ENCODE measurements at regions not wholly inside any gene's neighbourhood (a gene's known extent, or its start where the extent isn't known, plus 50 kb on each side); places are given as distances from the start of the nearest gene placed in this dataset.

- CTCF ChIA-PET: no interaction called here
- intact Hi-C loops (cut with micrococcal nuclease): no loop called here
- TF ChIP-seq, protein P1, sequence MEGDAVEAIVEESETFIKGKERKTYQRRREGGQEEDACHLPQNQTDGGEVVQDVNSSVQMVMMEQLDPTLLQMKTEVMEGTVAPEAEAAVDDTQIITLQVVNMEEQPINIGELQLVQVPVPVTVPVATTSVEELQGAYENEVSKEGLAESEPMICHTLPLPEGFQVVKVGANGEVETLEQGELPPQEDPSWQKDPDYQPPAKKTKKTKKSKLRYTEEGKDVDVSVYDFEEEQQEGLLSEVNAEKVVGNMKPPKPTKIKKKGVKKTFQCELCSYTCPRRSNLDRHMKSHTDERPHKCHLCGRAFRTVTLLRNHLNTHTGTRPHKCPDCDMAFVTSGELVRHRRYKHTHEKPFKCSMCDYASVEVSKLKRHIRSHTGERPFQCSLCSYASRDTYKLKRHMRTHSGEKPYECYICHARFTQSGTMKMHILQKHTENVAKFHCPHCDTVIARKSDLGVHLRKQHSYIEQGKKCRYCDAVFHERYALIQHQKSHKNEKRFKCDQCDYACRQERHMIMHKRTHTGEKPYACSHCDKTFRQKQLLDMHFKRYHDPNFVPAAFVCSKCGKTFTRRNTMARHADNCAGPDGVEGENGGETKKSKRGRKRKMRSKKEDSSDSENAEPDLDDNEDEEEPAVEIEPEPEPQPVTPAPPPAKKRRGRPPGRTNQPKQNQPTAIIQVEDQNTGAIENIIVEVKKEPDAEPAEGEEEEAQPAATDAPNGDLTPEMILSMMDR (IDR thresholded peaks at IDR 0.05; ENCODE audit: unreplicated experiment): no peak
Observed at GRCh38 chr16:59759296-59759695, 1025.2 kb upstream of the GOT2 start.

GRCh38 chr16:59758848-59759247 is 1024.7 kb upstream of the GOT2 start:
- Mint-ChIP-seq H3K36me3 (ENCODE audit: insufficient read depth, unreplicated experiment) (no peaks in the 10 kb centered on the region), H3K4me1 (ENCODE audit: insufficient read depth, unreplicated experiment) (no peaks in the 10 kb centered on the region), H3K27me3 (ENCODE audit: insufficient read depth, unreplicated experiment) (no peaks in the 10 kb centered on the region), H3K4me3 (ENCODE audit: unreplicated experiment) (no peak overlapping the region), H3K9me3 (ENCODE audit: unreplicated experiment) (peaks cover 14% of the 10 kb centered on the region), H3K27ac (ENCODE audit: low read depth, unreplicated experiment) (no peak overlapping the region)
- TF ChIP-seq, protein P1 (IDR thresholded peaks at IDR 0.05; ENCODE audit: unreplicated experiment): no peak
- CTCF ChIA-PET: no interaction called here
- POLR2A ChIA-PET: interaction anchor here (0.8 kb wide), 1 partner anchor 30 kb away, joined by 3 read pairs; no protein-coding TSS in a partner anchor
- DNase-seq (ENCODE audit: unreplicated experiment): no peak
- intact Hi-C loops (cut with micrococcal nuclease): no loop called here
- BruUV-seq (replicated peaks): no TSS peak

More at GRCh38 chr16:59759296-59759695, 1025.2 kb upstream of the GOT2 start:
- Mint-ChIP-seq H3K4me1 (ENCODE audit: insufficient read depth, unreplicated experiment) (no peaks in the 10 kb centered on the region), H3K27me3 (ENCODE audit: insufficient read depth, unreplicated experiment) (no peaks in the 10 kb centered on the region), H3K27ac (ENCODE audit: low read depth, unreplicated experiment) (no peak overlapping the region), H3K4me3 (ENCODE audit: unreplicated experiment) (no peak overlapping the region), H3K36me3 (ENCODE audit: insufficient read depth, unreplicated experiment) (no peaks in the 10 kb centered on the region), H3K9me3 (ENCODE audit: unreplicated experiment) (peaks cover 14% of the 10 kb centered on the region)
- no peak for DNase-seq (ENCODE audit: unreplicated experiment)
- POLR2A ChIA-PET: interaction anchor here (0.8 kb wide), 1 partner anchor 30 kb away, joined by 3 read pairs; no protein-coding TSS in a partner anchor
- no TSS peak for BruUV-seq (replicated peaks)

GRCh38 chr16:59754854-59755253 is 1020.7 kb upstream of the GOT2 start:
- ChIA-PET POLR2A (no interaction called here), CTCF (no interaction called here)
- no peaks in the 10 kb centered on the region for H3K36me3 Mint-ChIP-seq (ENCODE audit: insufficient read depth, unreplicated experiment)
- no peak overlapping the region for H3K27ac Mint-ChIP-seq (ENCODE audit: low read depth, unreplicated experiment)
- H3K4me3 Mint-ChIP-seq (ENCODE audit: unreplicated experiment): no peak overlapping the region
- TF ChIP-seq, protein P1 (IDR thresholded peaks at IDR 0.05; ENCODE audit: unreplicated experiment): no peak
- no peaks in the 10 kb centered on the region for H3K4me1 Mint-ChIP-seq (ENCODE audit: insufficient read depth, unreplicated experiment)
- peaks cover 4% of the 10 kb centered on the region for H3K9me3 Mint-ChIP-seq (ENCODE audit: unreplicated experiment)
- H3K27me3 Mint-ChIP-seq (ENCODE audit: insufficient read depth, unreplicated experiment): no peaks in the 10 kb centered on the region
- no TSS peak for BruUV-seq (replicated peaks)
- DNase-seq (ENCODE audit: unreplicated experiment): no peak
- intact Hi-C loops (cut with micrococcal nuclease): no loop called here

DNA sequence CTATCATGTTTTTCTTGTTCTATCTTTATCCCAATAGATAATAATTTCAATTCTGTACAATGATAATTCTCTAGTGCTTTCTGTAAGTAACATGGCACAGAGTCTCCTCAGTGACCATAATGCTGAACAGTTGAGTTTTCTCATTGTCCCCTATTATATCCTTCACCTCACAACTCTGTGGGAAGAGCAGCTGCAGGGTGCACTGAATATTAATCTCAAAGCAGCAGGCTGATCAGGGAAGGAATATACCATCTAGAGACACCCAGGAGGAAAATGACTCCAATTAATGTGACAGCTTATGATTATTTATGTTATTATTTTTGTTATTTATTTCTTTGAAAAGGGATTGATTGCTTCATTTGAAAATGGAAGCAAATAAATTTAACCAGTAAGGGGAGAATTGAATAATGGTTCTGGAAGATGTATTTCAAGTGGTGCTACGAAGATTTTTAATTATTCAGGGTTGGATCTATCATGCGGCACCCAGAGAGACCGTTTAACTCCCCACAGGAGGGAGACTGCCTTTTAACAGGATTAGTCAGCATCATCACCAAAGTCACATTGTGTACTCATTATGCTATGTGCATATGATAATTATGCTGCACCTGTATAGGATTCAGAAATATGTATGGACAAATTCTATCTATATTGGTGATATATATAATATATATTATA is 1015.7 kb upstream of the GOT2 start:
- Mint-ChIP-seq H3K9me3 (ENCODE audit: unreplicated experiment) (no peaks in the 10 kb centered on the region), H3K36me3 (ENCODE audit: insufficient read depth, unreplicated experiment) (no peaks in the 10 kb centered on the region), H3K27ac (ENCODE audit: low read depth, unreplicated experiment) (no peak overlapping the region), H3K4me1 (ENCODE audit: insufficient read depth, unreplicated experiment) (no peaks in the 10 kb centered on the region), H3K4me3 (ENCODE audit: unreplicated experiment) (no peak overlapping the region), H3K27me3 (ENCODE audit: insufficient read depth, unreplicated experiment) (no peaks in the 10 kb centered on the region)
- ChIA-PET POLR2A (no interaction called here), CTCF (interaction anchor here (0.7 kb wide), 1 partner anchor 249 kb away, joined by 3 read pairs; no protein-coding TSS in a partner anchor)
- BruUV-seq (replicated peaks): no TSS peak
- no peak for DNase-seq (ENCODE audit: unreplicated experiment)
- intact Hi-C loops (cut with micrococcal nuclease): no loop called here
- TF ChIP-seq, protein P1 (IDR thresholded peaks at IDR 0.05; ENCODE audit: unreplicated experiment): no peak
